SIG-M5 treated with dmso at 0.1 percent for 504 hours (cell line): ENCODE measurements at regions not wholly inside any gene's neighbourhood (a gene's known extent, or its start where the extent isn't known, plus 50 kb on each side); places are given as distances from the start of the nearest gene placed in this dataset.
A peak's percentile ranks its signal among the peaks of the same experiment; 100 is the strongest.
"Not testable (repeated sequence)": the region's sequence is repeated elsewhere in the genome, so short reads cannot be mapped to it uniquely, and the experiment has no call there.

ENCODE experiments used
- DNase-seq: peaks from one replicate; lab custom pipeline; 2025; ENCODE audit not compliant: unreplicated experiment; lab: John Stamatoyannopoulos, UW

- DNase-seq, result no peak
Observed at GRCh38 chr2:209146682-209147320, 277.0 kb upstream of the MAP2 start.

DNA sequence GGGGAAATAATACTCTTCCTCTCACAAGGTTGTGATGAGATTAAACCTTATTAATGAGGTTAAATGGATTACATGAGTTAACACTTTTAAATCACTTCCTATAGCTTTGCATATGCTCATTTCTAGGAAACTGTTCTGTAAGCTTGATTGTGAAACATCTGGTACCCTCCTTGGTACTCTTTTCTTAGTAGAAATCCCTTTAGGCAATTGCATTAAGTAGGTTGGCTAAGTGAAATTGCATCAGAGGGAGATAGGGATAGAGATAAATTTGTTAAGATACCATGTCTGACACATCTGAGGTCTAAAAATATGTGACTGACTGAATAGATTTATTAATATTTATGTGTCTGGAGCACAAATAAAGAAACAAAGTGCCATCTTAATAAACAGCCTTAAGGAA lies 275.9 kb upstream of the MAP2 start:
- DNase-seq, result no peak

DNA sequence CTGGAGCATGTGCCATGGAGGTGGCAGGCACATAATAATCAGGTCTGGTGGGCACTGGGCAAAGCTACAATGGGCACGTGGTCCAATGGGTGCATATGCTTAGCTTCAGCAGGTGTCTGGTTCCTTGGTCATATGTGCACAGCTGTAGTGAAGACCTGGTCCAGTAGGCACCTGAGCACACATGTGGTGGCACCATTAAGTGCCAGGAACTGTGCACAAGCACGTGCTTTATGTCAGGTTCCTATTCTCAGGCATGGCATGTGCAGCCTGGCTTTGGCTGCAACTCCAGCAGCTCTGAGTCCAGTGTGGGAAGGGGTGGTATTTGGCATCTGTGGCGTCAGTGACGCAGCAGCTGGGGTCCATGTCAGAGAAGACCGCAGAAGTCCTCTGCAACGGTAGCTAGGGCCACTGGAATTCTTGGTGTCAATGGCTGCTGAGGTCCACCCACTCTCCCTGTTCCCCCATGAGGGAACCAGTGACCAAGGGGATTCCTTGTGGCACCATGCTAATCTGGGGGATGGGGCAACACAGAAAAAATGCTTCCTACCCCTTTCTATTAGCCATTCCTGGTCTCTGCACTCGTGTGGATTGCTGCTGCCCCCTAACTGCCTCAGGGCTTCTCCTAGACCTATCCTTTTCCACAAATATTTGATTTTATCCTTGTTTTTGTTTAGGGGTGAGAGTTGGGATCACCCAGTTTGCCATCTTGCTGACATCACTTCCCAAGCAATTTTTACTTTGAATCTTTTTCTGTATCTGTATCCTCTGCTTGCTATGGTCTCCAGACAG lies 262.9 kb upstream of the MAP2 start:
- DNase-seq, result no peak

GRCh38 chr2:209162129-209162528 lies 261.7 kb upstream of the MAP2 start:
- no peak for DNase-seq

DNA sequence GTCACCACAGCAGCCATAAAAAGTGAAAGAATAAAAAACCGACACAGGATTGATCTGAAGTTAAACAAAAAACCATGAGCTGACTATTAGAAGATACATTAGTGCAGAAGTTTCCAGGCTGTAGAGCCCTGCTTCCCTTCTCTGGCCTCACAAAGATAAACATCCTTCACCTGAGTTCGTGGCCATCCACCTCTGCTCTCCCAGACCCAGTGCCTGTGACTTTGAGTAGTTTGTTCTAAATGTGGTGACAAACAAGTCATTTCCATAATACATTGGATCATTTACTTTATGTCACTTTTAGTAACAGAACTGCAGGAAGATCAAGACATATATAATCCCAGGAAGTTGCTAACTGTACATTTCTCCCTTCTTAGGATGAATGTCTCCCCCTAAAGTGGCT lies 241.9 kb upstream of the MAP2 start:
- no peak for DNase-seq

DNA sequence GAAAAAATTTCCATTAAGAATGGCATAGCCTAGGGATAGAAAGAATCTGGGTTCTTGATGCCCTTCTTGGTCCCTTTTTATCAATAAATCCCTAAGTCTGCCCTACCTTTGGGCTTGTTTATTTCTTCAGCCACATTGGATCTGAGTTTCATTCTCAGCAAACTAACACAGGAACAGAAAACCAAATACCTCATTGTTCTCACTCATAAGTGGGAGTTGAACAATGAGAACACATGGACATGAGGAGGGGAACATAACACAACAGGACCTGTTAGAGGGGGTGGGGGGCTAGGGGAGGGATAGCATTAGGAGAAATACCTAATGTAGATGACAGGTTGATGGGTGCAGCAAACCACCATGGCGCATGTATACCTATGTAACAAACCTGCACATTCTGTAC lies 237.0 kb upstream of the MAP2 start:
- DNase-seq, result not testable (repeated sequence)

GRCh38 chr2:209189893-209190292 lies 234.0 kb upstream of the MAP2 start:
- no peak for DNase-seq

DNA sequence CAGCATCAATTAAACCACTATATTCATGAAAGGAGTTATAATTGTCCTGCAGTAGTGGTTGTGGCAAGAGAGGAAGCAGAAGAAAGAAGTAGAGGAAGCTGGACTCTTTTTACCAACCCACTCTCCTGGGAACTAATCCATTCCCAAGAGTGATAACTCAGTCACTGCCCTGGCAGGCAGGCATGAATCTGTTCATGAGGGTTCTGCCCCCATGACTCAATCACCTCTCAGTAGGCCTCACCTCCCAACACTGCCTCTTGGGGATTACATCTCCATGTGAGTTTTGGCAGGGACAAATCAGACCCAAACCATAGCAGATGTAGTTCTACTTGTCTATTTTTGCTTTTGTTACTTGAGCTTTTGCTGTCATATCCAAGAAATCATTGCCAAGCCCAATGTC lies 232.7 kb upstream of the MAP2 start:
- DNase-seq, result no peak

GRCh38 chr2:209194717-209195116 lies 229.1 kb upstream of the MAP2 start:
- no peak for DNase-seq

DNA sequence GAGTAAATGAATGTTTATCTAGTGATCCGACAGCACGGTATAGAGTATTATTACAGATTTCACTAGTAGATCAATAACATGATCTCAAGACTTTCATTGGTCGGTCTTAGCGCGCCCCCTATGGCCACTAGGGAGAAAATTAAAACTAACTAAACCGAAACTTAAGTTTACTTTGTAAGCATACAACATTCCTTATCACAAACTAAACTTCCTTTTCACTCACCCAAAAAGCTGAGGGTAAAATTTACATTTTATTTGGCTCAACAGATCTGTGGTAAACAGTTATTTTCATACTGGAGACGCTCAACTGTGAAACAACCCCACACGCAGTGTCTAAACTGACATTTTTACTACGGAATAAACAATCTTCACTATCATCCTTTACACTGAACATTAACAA lies 215.6 kb upstream of the MAP2 start:
- peak; percentile 56 for DNase-seq

DNA sequence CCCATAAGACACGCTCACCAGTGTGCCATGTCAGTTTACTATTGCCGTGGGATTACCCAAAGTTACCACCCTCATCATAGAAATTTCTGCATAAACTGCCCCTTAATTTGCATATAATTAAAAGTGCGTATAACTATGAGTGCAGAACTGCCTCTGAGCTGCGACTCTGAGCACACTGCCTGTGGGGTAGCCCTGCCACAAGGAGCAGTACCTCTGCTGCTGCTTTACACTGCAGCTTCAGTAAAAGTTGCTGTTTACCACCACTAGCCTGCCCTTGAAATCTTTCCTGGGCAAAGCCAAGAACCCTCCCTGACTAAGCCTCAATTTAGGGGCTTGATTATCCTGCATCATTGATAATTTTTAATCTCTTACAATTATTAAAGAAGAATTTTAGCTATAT lies 213.9 kb upstream of the MAP2 start:
- DNase-seq, result no peak

DNA sequence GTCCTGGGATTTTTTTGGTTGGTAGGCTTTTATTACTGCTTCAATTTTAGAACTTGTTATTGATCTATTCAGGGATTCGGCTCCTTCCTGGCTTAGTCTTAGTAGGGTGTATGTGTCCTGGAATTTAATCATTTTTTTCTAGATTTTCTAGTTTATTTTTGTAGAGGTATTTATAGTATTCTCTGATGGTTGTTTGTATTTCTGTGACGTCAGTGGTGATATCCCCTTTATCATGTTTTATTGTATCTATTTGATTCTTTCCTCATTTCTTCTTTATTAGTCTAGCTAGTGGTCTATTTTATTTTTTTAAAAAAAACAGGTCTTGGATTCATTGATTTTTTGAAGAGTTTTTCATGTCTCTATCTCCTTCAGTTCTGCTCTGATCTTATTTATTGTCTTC lies 193.3 kb upstream of the MAP2 start:
- no peak for DNase-seq

GRCh38 chr2:209236377-209236776 lies 187.5 kb upstream of the MAP2 start:
- no peak for DNase-seq

GRCh38 chr2:209238765-209239584 lies 184.9 kb upstream of the MAP2 start:
- no peak for DNase-seq

DNA sequence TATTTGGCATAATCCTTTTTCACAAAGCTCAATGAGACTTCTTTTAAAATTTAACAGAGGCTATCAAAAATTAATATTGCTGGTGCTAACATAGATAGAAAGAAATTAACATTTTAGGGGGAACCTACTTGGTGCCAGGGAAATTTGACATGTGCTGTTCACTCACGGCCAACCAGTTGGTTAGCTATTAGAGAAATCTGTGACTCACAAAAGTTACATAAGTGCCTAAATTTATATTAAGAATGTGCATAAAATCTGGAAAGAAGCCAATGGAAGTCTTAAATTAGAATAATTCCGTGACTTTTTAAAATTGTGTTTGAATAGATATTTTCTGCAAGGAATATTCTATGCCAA lies 184.3 kb upstream of the MAP2 start:
- DNase-seq, result no peak

DNA sequence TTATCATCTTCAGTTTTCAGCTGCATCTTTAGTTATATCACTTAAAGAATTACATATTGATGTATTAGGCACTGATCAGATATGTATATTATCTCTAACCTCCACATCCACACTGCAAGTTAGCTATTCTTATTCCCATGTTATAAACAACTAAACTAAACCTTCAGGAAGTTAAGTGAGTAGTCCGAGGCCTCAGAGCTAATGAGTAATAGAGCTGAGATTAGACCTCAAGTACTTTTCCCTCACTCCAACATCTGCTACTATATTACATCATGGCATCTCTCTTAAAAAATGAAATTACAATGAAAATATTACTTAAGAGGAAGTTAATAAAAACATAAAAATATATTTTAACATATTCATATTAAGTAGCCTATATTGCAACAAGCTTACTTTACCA lies 183.6 kb upstream of the MAP2 start:
- no peak for DNase-seq

DNA sequence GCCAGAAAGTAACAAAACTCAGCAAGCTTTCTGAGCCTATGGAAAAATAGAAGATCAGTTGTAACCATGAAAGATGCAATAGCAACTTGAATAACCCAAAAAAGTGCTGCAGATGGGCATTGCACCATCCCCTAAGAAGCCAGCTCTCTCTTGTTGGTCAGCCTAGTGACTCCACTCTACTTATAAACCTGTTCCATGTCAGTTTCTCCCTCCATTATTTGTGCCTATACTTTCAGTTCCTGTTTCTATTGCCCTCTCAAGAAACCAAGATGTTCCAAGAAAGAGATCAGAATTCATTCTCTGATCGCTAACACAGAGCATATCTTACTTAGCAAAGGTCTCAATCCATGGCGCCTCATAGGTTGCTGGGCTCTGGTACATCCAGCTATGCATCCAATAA lies 170.3 kb upstream of the MAP2 start:
- DNase-seq, result peak; percentile 5

- no peak for DNase-seq
Observed at GRCh38 chr2:209259767-209260166, 164.1 kb upstream of the MAP2 start.

- no peak for DNase-seq
Observed at GRCh38 chr2:209260281-209260680, 163.6 kb upstream of the MAP2 start.

- not testable (repeated sequence) for DNase-seq
Observed at GRCh38 chr2:209261366-209262053, 162.3 kb upstream of the MAP2 start.

- DNase-seq, result no peak
Observed at GRCh38 chr2:209269024-209269423, 154.8 kb upstream of the MAP2 start.
